Esophagus muscularis mucosa (tissue), 3 donors: ENCODE measurements at regions not wholly inside any gene's neighbourhood (a gene's known extent, or its start where the extent isn't known, plus 50 kb on each side); places are given as distances from the start of the nearest gene placed in this dataset.

Experiments
- POLR2A ChIP-seq: fragments of 450-650 bp; IDR thresholded peaks from one replicate; pipeline ENCODE4 v1.6.1; 2017; ENCODE audit warnings: antibody characterized with exemption, moderate library complexity, mild to moderate bottlenecking, low read depth
- POLR2AphosphoS5 ChIP-seq, 2 donors: sonication (generic); formaldehyde crosslinking; IDR thresholded peaks; one replicate each; pipeline ENCODE4 v1.6.1; 2017; ENCODE audit warnings: antibody characterized with exemption in 2 of 2
- TF ChIP-seq, protein P1 (sequence below), 3 experiments: fragments of 200-600 bp in 2 of 3; fragments of 450-650 bp in 1 of 3; sonication (generic) in 2 of 3; IDR thresholded peaks; one replicate each; pipeline ENCODE4 v1.5.1; 2017 to 2019; ENCODE audit warnings: antibody characterized with exemption in 3 of 3, mild to moderate bottlenecking in 2 of 3, moderate library complexity in 1 of 3

DNA sequence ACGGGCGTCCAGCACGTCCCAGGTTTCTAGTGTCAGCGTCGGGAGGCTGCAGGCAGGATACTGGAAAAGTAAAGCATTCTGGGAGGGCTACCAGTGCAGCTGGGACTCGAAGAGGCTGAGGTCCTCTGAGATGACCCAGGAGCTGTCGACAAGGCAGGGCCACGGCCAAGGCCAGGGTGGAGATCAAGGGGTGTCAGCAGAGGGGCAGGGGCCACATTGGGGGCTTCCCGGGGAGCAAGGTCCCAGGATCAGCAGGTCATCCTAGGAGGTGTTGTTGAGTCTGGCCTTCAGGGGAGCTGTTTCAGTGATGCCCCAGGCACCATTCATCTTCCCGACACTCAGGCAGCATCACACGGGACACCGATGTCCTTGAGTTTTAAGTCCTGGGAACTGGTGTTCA lies 377.8 kb upstream of the SFSWAP start:
- TF ChIP-seq POLR2AphosphoS5 (IDR thresholded peaks at IDR 0.05) (no peak), POLR2A (no peak)
- TF ChIP-seq, protein P1, sequence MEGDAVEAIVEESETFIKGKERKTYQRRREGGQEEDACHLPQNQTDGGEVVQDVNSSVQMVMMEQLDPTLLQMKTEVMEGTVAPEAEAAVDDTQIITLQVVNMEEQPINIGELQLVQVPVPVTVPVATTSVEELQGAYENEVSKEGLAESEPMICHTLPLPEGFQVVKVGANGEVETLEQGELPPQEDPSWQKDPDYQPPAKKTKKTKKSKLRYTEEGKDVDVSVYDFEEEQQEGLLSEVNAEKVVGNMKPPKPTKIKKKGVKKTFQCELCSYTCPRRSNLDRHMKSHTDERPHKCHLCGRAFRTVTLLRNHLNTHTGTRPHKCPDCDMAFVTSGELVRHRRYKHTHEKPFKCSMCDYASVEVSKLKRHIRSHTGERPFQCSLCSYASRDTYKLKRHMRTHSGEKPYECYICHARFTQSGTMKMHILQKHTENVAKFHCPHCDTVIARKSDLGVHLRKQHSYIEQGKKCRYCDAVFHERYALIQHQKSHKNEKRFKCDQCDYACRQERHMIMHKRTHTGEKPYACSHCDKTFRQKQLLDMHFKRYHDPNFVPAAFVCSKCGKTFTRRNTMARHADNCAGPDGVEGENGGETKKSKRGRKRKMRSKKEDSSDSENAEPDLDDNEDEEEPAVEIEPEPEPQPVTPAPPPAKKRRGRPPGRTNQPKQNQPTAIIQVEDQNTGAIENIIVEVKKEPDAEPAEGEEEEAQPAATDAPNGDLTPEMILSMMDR (IDR thresholded peaks at IDR 0.05), result no peak
